ENCODE measurements at regions not wholly inside any gene's neighbourhood (a gene's known extent, or its start where the extent isn't known, plus 50 kb on each side); places are given as distances from the start of the nearest gene placed in this dataset.
A peak's percentile ranks its signal among the peaks of the same experiment; 100 is the strongest.

GRCh38 chr10:124144536-124144935 is 51.1 kb upstream of the CHST15 start:
- H3K36me3 ChIP-seq: no peaks in the 10 kb centered on the region
- TF ChIP-seq POLR2A (IDR thresholded peaks at IDR 0.05; ENCODE audit: low read depth) (no peak), POLR2AphosphoS5 (IDR thresholded peaks at IDR 0.05) (no peak), EP300 (IDR thresholded peaks at IDR 0.05) (no peak)
- TF ChIP-seq, protein P1, sequence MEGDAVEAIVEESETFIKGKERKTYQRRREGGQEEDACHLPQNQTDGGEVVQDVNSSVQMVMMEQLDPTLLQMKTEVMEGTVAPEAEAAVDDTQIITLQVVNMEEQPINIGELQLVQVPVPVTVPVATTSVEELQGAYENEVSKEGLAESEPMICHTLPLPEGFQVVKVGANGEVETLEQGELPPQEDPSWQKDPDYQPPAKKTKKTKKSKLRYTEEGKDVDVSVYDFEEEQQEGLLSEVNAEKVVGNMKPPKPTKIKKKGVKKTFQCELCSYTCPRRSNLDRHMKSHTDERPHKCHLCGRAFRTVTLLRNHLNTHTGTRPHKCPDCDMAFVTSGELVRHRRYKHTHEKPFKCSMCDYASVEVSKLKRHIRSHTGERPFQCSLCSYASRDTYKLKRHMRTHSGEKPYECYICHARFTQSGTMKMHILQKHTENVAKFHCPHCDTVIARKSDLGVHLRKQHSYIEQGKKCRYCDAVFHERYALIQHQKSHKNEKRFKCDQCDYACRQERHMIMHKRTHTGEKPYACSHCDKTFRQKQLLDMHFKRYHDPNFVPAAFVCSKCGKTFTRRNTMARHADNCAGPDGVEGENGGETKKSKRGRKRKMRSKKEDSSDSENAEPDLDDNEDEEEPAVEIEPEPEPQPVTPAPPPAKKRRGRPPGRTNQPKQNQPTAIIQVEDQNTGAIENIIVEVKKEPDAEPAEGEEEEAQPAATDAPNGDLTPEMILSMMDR (IDR thresholded peaks at IDR 0.05): no peak
- H3K4me3 ChIP-seq: no peak overlapping the region
- DNase-seq (ENCODE audit: extremely low spot score): no peak
- H3K4me1 ChIP-seq: peaks cover 3 to 16% (median 9%) of the 10 kb centered on the region in 4 donors
- WGBS: 78% methylated on average over 8 of the region's 9 CpGs
- peak overlapping the region in 1 of 4 donors; percentile 14 for H3K27ac ChIP-seq (replicated peaks in 1 of 4)
- no peaks in the 10 kb centered on the region for H3K27me3 ChIP-seq
- no peaks in the 10 kb centered on the region for H3K9me3 ChIP-seq
- intact Hi-C loops (cut with DNase I): no loop called here

DNA sequence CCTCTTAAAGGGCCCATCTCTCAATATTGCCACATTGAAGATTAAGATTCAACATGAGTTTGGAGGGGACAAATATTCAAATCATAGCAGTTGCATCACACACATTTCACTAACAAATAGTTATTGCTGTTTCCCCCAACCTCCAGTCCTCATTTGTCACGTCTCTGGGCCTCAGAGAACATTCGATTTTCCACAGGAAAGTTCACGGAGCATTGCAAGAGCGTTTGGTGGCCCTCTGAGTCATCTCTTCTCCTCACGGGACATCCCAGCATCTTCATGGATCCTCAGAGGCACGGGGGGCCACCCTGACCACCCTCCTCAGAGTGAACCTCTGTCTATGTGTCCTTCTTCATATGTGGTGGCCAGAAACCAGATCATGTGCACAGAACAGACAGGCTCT is 50.3 kb upstream of the CHST15 start:
- Histone ChIP-seq H3K4me1 (peaks cover 3 to 24% (median 13%) of the 10 kb centered on the region in 4 donors), H3K27me3 (no peaks in the 10 kb centered on the region), H3K27ac (replicated peaks in 1 of 4) (no peak overlapping the region), H3K9me3 (no peaks in the 10 kb centered on the region), H3K36me3 (no peaks in the 10 kb centered on the region), H3K4me3 (no peak overlapping the region)
- intact Hi-C loops (cut with DNase I): no loop called here
- TF ChIP-seq POLR2AphosphoS5 (IDR thresholded peaks at IDR 0.05) (no peak), POLR2A (IDR thresholded peaks at IDR 0.05; ENCODE audit: low read depth) (no peak), EP300 (IDR thresholded peaks at IDR 0.05) (no peak)
- TF ChIP-seq, protein P1 (IDR thresholded peaks at IDR 0.05): no peak
- WGBS: 89% methylated on average over 6 of the region's 6 CpGs
- DNase-seq (ENCODE audit: extremely low spot score): no peak

Measured in esophagus muscularis mucosa (tissue), 4 donors.